TTC549 (cell line): ENCODE measurements at regions not wholly inside any gene's neighbourhood (a gene's known extent, or its start where the extent isn't known, plus 50 kb on each side); places are given as distances from the start of the nearest gene placed in this dataset.
"Not testable (repeated sequence)": the region's sequence is repeated elsewhere in the genome, so short reads cannot be mapped to it uniquely, and the experiment has no call there.

Experiments
- FAIRE-seq: peaks from 2 replicates; lab custom pipeline; 2012; peaks lifted over from hg19 to GRCh38; lab: Jason Lieb, UNC

DNA sequence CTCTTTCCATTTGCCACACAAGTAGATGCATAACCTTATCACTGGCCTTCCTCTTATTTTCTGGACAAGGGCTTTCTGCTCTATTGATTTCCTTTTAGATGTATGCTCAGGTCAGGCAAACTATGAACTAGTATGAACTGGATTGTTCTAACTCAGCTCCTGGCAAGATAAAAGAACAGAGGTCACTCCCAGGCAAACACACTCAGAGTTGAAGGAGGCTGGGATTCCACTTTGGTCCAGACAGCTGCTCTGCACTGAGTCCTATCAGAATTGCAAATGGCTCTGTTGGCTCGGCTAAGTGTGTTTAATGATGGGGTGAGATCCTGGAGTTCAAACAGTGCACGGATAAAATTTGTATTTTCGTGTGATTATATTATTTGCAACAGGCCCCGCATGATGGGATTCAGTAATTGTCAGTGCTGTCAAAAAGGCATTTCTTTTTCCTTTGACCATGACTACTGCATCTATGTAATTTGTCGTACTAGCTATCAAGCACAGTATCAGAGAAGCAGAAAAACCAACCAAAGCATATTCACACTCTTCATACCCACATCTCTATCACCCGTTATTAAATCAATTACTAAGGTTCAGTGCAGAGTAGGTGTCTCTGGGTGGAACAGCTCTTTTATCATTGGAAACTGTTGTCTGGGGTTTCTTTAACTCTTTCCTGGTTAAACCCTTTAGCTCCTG is 288.1 kb upstream of the PRKCQ start:
- no peak for FAIRE-seq

- no peak for FAIRE-seq
These were observed 286.7 kb upstream of the PRKCQ start for GRCh38 chr10:6866757-6867156.

DNA sequence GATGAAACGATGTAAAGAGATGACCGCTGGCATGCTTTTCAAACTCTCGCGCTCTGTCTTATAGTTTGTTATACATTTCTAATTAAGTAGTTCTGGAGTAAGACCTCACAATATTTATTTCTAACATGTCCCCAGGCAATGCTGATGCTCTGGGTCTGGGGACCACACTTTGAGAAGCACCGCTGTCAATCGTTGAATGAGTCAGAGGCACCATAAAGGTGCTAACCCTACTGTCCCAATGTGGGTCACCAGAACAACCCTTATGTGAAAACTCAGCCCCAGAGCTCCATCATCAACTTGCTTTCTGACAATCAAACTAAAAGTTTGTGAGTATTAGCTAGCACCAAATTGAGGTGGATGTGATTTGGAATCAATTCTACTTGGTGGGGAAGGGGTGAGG is 284.1 kb upstream of the PRKCQ start:
- no peak for FAIRE-seq

DNA sequence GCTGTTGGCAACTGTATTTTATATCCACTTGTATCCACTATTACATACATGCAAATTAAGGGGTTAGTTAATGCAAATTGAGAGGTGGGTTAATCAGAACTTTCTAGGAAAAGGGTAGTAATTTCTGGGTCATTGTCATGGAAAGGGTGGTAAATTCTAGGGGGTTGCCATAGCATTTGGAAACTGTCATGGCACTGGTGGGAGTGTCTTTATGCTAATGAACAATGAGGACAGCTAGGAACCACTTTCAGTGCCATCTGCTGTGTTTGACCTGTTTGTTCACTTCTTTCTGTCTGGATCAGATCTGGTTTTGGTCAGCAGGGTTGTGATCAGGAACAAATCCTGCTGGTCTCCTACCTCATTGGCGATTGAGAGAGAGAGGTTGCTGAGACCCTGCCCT is 283.3 kb upstream of the PRKCQ start:
- FAIRE-seq = no peak

- FAIRE-seq = no peak
These were observed 270.4 kb upstream of the PRKCQ start for GRCh38 chr10:6850452-6850851.

- FAIRE-seq = no peak
These were observed 267.5 kb upstream of the PRKCQ start for GRCh38 chr10:6847561-6847960.

- FAIRE-seq = no peak
These were observed 264.0 kb upstream of the PRKCQ start for GRCh38 chr10:6843894-6844650.

GRCh38 chr10:6843481-6843881 is 263.4 kb upstream of the PRKCQ start:
- no peak for FAIRE-seq

- no peak for FAIRE-seq
These were observed 262.6 kb upstream of the PRKCQ start for GRCh38 chr10:6842722-6843121.

DNA sequence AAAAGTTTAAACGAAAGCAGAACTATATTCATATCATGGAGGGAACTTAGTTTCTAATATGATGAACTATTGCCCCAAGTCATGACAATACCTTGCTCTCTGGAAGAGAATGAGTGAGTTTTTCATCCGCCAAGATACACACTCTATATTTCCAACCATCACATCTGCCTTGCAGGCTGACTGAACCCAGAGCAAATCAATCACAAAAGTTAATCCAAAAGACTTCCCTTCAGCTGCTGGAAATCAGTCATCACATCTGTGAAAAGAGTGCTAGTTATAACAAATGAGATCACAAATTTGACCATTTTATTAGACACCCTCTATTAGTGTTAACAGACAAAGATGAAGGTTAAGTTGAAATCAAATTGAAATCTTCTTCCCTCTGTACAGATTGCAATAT is 261.7 kb upstream of the PRKCQ start:
- FAIRE-seq = no peak

- no peak for FAIRE-seq
These were observed 260.7 kb upstream of the PRKCQ start for GRCh38 chr10:6840766-6841165.

DNA sequence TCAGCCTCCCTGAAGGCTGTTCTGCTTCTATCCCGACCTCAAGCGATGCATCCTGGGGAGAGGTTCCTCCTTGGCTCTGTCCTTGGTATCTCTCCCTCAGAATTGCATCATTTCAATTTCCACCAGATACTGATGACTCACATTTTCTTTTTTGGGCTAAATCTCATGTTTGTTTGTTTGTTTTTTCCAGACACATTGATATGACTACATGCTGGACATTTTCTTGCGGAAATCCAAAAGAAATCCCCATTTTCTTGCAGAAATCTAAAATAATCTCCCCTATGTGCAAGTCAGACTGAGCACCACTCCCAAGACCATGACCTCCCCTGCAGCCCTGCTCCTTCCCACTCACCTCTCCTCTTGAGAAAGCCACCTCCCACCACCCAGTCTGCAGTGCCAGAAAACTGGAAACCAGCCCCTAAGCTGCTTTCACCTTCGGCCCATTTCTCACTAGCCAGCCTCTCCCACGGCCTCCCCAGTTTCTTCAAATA is 260.2 kb upstream of the PRKCQ start:
- no peak for FAIRE-seq

DNA sequence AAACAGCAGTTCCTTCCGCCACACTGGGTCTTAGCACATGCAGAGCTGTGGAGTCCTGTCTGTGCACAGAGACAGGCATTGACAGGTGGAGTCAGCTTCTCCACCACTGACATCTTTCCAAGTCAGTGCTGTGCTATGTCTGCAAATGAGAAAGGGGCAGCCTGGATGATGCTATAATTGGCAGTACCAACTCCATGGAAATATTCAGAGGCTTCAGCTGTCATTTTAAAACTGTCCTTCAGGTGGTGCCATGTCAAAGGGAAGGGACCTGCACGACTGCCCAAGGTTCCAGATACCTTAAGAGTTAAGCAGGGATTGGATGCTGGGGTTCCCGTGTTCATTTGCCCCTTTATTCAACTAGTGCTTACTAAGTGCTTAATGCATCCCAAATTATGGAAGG is 258.0 kb upstream of the PRKCQ start:
- FAIRE-seq = no peak

DNA sequence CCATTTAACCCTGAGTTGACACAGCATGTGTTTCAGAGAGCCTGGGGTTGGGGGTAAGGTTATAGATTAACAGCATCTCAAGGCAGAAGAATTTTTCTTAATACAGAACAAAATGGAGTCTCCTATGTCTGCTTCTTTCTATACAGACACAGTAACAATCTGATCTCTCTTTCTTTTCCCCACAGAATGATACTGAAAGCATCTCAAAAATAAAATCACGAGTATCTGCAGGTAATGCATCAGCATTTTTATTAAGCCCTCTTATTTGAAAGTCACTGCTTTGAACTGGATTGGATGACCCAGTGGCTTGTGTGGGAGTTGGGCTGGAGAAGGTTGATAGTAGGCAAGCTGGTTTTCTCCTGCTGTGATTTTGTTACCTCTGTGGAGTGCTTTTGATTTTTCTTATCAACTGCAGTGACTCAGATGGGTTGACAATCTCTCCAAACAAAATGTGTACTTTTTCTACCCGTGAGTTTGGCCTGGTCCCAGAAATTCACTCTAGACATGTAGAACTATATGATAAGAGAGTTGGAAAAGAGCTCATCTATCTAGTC is 253.5 kb upstream of the PRKCQ start:
- no peak for FAIRE-seq

DNA sequence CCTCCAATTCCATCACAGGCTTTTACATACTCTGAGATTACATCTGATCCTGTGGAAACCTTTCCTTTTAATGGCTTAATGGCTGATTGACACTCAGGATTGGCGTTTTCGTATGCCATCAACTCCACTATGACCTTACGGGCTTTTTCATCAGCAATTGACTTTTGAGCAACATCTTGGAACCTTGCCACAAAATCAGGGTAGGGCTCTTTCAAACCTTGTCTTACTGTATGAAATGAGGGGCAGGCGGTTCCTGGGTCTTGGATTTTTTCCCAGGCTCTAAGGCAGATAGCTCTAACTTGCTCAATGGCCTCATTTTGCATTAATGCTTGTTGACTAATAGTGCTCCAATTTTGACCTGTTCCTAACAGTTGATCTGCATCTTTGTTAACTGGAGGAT is 250.9 kb upstream of the PRKCQ start:
- not testable (repeated sequence) for FAIRE-seq

- not testable (repeated sequence) for FAIRE-seq
These were observed 244.7 kb upstream of the PRKCQ start for GRCh38 chr10:6824793-6825192.

GRCh38 chr10:6823770-6824169 is 243.7 kb upstream of the PRKCQ start:
- no peak for FAIRE-seq

- no peak for FAIRE-seq
These were observed 239.2 kb upstream of the PRKCQ start for GRCh38 chr10:6819301-6819700.

GRCh38 chr10:6817770-6818169 is 237.7 kb upstream of the PRKCQ start:
- FAIRE-seq = no peak

DNA sequence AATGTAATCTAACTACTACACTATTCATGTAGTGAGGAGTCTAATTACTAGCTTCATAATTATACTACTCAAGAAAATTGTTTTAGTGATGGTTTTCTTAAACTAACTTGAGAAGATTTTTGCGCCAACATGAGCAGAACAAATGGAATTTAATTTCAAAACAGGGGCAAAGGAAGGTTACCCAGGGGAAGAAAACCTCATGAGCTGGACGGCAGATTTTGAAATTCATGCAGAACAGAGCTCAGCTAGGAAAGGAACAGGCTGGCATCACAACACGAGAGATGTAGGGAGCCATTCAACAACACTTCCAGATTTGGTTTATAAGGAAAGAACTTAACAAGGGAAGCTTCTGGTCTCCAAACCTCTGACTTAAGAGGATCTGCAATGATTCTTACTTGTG is 235.3 kb upstream of the PRKCQ start:
- no peak for FAIRE-seq

DNA sequence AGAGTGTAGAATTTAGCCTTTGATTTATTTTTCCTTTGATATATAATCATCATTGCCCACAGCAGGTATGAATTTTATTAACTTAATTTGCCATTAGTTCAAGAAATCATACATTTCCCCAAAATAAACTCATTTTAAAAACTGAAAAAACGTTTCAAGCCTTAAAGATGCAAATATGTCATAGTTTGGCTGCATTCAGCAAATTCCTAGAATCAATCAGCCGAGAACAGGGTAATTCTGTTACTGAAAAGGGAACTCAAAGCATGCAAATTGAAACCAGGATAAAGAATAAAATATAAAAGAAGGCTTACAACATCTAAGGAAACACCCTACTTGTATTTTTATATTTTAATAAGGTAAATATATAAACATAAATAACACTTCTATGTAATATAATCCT is 233.8 kb upstream of the PRKCQ start:
- FAIRE-seq = no peak

- FAIRE-seq = no peak
These were observed 233.2 kb upstream of the PRKCQ start for GRCh38 chr10:6813306-6813705.

DNA sequence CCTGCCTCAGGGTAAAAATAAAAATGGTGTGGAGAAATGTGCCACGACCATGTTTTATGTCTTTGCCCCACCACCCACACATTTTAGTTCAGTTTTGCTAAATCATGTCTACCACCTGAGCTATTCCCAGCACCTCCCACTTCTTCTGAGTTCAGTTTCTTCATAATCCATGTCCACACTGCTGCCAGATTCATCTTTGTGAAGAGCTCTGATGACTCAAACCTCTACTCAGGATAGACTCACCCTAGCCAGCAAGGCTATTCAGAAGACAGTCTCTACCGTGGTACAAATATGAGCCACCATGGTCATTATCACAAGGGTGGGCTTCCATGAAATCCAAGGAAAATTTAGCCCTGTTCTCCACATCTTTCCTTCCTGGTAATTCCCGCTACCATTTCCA is 231.1 kb upstream of the PRKCQ start:
- no peak for FAIRE-seq

DNA sequence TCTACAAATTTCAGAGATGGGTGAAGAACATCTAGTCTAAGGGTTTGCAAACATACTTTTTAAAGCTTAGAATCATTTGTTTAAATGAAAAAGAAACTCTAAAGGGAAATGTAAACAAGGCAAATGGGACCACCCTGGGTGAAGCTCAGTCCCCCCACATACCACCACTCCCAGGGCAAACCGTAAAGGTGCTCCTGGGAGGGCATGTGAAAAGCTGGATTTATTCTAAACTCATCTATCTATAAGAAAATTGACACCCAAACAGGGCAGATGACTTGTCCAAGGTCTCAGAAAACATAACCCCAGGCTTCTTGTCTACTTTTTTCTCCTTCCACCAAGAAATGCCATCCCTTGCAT is 223.3 kb upstream of the PRKCQ start:
- no peak for FAIRE-seq
